Uterus (tissue), 2 donors: ENCODE measurements at regions not wholly inside any gene's neighbourhood (a gene's known extent, or its start where the extent isn't known, plus 50 kb on each side); places are given as distances from the start of the nearest gene placed in this dataset.

Experiments used
- POLR2A ChIP-seq, 2 donors: fragments of 450-650 bp; IDR thresholded peaks; one replicate each; pipeline ENCODE4 v1.6.1; 2016; ENCODE audit warnings: antibody characterized with exemption in 2 of 2, mild to moderate bottlenecking in 1 of 2, moderate library complexity in 1 of 2
- TF ChIP-seq, protein P1 (sequence below), 4 experiments: fragments of 200-600 bp in 2 of 4; fragments of 450-650 bp in 2 of 4; sonication (generic) in 2 of 4; IDR thresholded peaks; one replicate each; pipeline ENCODE4 v1.5.1; 2016 to 2019; ENCODE audit warnings: antibody characterized with exemption in 4 of 4, mild to moderate bottlenecking in 2 of 4, moderate library complexity in 1 of 4

DNA sequence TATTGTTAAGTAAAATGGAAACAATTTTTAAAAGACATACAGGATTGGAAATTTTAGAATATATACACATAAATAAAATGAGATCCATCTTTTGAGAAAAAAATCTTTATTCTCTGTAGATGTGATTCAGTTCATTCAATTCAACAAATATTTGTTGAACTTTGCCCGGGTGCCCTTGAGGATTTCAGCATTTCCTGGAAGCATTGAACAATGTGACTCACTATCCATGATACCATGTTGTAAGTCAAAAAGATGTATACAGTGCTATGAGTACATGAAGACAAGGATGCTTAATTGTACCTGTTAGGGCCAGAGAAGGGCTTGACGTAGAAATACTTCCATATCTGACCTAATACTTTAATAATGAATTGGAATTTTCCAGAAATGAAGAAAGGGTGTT is 353.7 kb downstream of the METTL15 start:
- TF ChIP-seq, protein P1, sequence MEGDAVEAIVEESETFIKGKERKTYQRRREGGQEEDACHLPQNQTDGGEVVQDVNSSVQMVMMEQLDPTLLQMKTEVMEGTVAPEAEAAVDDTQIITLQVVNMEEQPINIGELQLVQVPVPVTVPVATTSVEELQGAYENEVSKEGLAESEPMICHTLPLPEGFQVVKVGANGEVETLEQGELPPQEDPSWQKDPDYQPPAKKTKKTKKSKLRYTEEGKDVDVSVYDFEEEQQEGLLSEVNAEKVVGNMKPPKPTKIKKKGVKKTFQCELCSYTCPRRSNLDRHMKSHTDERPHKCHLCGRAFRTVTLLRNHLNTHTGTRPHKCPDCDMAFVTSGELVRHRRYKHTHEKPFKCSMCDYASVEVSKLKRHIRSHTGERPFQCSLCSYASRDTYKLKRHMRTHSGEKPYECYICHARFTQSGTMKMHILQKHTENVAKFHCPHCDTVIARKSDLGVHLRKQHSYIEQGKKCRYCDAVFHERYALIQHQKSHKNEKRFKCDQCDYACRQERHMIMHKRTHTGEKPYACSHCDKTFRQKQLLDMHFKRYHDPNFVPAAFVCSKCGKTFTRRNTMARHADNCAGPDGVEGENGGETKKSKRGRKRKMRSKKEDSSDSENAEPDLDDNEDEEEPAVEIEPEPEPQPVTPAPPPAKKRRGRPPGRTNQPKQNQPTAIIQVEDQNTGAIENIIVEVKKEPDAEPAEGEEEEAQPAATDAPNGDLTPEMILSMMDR (IDR thresholded peaks at IDR 0.05): no peak
- no peak for TF ChIP-seq POLR2A (IDR thresholded peaks at IDR 0.05)
